GM19193 (cell line): ENCODE measurements at regions not wholly inside any gene's neighbourhood (a gene's known extent, or its start where the extent isn't known, plus 50 kb on each side); places are given as distances from the start of the nearest gene placed in this dataset.

ENCODE experiments used
- POLR2A ChIP-seq: IDR thresholded peaks from 4 replicates; pipeline ENCODE4 v1.6.1; 2011; ENCODE audit not compliant: insufficient read depth, insufficient read length; ENCODE audit errors: extremely low read depth

DNA sequence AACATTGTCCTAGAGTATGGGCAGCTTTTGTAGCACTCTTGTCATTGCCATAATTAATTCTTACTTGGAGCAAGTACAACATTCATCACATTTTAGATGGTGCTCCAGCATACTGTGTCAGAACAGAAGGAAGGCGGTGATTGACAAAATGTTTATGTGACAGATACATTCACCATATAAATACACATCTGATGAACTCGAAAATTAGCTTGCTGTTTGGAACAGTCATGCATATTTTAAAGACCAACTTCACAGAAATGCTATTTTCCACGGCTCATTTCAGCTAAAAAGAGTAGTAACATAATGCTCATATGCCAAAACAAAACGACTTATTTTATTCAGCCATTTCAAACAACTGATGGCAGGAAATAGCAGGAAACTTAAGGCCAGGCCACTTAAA lies 302.7 kb downstream of the MRPL39 start:
- no peak for TF ChIP-seq POLR2A

DNA sequence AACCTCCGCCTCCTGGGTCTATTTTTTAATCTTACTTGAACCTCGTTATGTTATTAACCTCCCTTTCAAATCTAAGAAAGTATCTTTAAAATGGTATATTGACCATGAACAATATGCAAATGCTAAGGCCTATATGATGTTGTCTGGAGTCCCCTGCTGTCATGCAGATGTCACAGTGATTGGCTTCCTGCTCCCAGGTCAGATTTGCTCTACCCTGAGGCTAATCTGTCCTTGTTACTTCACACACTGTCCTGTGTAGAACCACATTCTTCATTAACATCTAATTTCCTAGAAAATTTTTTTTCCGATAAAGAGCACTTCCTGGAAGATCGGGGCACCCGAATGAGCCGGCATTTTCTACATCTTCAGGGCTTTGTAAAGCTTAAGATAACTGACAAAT lies 306.6 kb downstream of the MRPL39 start:
- no peak for TF ChIP-seq POLR2A

DNA sequence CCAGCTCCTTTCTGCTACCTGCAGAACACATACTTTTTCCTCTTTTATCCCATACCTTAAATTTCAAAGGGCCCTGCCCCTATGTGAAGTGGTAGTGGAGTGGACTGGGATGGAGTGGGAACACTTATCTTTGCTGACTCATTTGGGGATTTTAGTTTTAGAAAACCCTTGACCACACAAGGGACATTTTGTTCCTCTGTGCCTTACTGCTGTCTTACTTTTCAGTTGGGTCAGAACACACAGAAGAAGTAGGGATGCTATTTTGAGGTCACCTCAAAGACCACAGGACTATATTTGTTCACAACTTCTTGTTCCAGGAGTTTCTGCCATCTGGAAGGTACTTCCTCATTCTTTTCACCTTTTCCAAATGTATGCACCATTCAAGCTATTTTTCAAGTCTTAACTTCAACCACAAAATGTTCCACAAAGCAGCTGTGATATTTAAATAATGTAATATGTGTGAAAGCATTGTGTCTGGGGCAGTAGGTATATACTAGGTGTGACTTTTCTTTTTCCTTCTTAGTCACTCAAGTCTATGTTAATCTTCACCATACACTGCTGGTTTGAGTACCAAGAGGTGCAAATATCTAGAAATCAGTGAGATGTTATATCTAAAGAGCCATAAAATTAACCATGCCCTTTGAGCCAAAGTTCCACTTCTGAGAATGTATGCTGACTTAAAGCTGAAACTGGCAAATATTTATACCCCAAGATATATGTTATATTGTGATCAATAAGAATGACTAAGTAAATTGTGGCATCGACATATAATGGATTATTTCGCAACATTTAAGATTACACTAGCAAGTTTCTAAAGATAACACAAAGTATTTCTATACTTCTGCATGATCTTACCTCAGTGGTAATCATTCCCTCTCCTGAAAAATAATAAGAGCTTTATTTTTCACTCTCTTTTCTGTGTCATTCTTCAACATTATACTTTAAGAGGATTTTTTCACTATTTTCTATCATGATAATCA lies 308.5 kb downstream of the MRPL39 start:
- no peak for TF ChIP-seq POLR2A

DNA sequence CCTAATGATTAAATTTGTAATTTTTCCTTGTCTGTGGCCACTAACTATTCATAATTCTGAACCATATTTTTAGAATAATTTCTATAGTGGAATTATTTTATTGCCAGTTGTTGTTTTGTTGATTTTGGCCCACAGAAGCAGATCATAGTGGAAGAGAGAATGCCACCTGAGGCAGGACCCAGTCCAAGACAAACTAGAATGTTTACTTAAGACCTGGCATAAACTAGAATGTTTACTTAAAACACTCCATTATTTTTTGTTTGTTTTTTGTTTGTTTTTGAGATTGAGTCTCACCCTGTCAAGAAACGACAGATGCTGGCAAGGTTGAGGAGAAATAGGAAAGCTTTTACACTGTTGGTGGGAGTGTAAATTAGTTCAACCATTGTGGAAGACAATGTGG lies 310.2 kb downstream of the MRPL39 start:
- no peak for TF ChIP-seq POLR2A

DNA sequence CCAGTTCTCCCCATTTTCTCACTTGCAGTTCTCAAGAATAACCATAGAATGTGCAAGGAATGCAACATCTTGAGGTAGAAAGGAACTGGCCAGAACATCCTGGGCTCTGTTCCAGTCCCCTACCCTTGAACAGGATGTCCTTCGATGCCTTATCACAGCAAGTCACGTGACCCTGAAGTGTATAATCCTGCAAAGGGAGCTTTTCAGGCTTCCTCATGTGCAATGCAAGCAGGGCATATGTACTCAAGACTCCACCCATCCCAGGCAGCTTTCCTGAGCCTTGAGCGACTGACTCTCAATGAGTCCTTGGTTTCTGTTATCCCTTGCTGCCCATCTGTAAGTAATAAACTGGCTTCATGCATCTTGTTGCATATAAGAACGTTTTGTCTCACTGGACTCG lies 311.0 kb downstream of the MRPL39 start:
- TF ChIP-seq POLR2A, result no peak

DNA sequence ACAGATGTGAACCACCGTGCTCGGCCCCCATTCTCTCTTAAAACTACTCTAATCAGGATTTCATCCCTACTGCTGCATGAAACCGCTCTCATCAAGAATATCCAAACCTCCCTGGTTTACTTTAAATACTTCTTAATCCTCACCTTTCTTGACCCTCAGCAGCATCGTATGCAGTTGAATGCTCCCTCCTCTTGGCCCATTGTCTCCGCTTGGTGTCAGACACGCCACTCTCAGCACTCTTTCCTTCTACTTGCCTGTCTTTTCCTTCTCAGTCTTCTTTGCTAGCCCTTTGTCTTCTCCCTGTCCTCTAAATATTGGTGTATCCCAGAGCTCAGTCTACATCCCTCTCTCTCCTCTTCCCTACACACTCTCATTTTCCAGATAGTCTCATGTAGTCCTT lies 314.9 kb downstream of the MRPL39 start:
- TF ChIP-seq POLR2A, result no peak

DNA sequence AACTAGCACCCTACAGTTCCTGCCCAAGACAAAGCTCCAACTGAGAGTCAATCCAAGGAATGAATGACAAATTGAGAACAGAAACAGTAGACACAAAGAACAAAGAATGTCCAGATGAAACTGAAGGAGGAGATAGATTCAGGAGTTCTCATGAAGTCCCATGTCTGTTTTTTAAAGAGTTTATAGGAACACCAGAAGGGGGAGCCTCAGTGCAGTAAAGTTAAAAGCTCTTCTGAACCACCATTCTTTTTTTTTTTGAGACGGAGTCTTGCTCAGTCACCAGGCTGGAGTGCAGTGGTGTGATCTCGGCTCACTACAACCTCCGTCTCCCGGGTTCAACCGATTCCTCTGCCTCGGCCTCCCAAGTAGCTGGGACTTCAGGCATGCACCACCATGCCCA lies 323.6 kb downstream of the MRPL39 start:
- TF ChIP-seq POLR2A, result no peak

DNA sequence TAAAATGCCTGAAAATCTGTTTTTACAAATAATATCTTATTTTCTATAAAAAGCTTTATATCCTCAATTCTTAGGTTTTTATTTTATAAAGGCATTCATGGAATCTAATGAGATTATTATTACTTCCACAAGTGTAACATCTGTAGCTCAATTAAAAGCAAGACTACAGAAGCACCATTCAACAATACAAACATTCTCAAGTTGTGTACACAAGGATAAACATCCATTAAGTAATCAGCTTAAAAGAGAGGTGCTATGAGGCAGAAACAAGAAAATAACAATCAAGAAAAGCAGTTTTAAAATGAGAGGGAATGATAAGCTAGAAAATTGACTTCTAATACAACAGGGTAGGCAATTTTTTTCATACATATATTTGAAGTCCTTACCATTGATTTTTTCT lies 326.1 kb downstream of the MRPL39 start:
- TF ChIP-seq POLR2A, result no peak

DNA sequence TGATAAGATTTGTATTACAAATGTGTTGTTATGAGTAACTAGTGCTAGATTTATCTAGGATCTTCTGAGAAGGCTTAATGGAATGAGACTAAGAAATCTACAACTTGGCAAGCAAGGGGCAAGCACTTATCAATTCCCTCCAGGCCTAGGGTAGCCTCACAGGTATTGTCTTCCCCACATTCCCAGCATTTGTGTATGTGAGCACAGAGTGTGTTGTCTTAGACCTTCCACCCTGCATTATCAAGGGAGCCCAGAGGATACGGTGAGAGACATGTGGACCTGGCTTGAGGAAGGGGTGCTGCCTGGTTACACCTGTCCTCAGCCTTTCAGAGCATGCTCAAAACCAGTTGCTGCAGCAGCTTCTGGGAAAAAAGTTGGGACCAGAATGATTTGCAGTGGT lies 327.2 kb downstream of the MRPL39 start:
- no peak for TF ChIP-seq POLR2A

DNA sequence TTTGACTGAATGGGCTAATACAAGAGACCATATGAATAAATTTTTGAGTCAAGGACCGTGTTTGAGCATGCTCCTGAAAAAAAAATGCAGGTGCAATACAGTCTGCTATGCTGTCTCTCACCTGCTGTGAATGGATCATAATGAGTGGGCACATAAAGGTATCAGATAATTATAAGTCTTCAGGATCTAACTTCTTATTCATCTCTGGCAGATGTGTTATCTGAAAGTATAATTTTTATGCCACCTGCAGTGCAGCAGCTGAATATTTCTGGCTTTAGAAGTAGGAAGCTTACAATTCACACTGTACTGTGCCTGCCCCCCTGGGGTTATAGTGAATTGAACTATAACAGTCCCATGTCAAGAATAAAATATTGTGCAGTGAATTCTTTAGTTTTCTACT lies 333.3 kb downstream of the MRPL39 start:
- TF ChIP-seq POLR2A, result no peak

DNA sequence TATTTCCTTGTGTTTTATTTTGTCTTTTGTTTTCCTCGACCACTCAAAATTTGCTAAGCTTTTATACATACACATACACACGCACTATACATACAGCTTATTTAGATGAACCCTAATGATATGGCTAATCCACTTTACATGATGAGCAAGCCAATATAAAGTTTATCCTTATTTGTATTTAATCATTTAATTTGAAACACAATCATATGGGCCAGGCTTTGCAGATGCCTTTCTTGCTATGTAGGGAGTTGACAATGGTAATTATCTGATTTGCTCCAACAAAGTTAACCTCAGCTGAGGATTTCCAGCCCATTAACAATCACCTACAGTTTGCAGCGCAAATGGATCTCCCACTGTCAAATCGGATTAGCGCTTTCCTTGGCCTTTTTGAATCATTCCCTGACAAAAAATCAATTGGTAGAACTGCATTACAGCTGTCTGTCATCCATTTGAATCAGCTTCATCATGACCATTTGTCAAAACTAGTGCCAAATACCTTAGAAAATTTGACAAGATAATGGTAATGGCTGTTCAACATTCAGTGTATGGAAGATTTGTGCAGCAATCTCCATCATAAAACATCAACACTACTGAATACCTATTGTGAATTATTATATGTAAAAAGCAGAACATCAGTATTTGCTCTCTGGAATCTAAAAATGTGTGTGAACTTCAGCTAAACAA lies 352.6 kb downstream of the MRPL39 start:
- TF ChIP-seq POLR2A, result no peak

DNA sequence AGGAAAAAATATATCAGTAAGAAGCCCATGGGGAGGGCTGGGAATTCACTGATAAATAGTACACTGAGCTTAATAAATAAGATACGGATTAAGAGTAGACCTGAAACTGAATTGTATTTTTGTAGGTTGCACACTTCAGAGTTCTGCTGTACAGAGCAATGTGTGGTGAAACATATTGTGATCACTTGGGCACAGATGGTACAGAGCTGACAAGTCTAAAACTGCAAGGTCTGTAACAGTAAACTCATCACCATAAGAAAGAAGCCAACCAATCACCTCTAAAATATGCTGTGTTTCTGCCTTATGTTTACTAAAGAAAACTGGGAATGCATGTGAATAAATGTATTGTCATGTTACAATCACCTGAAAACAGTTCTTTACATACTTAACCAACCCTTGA lies 360.7 kb downstream of the MRPL39 start:
- TF ChIP-seq POLR2A, result no peak

DNA sequence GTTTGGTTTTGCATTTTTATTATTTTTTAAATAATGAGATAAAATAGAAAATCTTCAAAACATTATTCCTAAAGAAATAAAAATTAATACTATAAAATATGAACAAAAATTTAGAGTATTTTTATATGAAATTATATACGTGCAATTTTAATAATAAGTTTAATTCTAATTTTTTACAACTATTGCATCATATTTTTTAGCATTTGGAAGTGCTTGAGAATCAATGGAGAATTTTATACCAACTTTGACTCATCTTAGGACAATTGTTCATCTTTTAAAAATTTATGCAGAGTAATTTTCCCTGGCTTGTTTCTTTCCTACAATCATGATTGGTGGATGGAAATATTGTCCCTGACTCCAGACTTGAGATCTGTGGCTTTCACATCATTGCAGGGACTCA lies 362.5 kb downstream of the MRPL39 start:
- TF ChIP-seq POLR2A, result no peak

DNA sequence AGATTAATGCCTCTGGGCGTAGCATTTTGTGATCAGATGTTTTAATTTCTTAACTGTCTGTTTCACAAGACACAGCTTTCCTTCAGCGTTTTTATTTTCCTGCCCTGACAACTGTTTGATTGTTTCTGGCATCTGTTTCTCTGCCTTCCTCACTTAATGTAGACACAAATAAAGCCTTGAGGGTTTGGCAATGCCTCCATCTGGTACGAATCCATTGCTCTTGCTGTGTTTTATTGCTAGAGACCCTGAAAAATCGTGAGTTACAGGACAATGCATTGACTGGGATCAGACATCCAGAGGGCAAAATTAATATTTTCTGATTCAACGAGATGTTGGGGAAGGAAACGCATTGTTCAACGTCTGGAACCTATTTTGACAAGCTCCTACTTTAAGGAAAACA lies 363.5 kb downstream of the MRPL39 start:
- TF ChIP-seq POLR2A, result no peak

DNA sequence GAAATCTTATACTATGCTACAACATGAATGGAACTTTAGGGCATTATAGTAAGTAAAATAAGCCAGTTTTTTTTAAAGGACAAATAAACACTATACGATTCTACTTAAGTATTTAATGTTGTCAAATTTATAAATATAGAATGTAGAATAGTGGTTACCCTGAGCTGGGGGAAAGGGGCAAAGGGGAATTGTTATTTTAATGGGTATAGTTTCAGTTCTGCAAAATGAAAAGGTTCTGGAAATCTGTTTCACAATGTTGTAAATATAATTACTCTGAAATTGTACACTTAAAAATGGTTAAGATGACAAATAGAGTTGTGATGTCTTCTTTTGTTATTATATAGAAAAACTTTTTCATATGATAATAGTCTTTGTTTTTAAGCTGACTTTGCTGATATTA lies 366.3 kb downstream of the MRPL39 start:
- no peak for TF ChIP-seq POLR2A
